Endothelial cell of umbilical vein (primary cell): ENCODE measurements at regions not wholly inside any gene's neighbourhood (a gene's known extent, or its start where the extent isn't known, plus 50 kb on each side); places are given as distances from the start of the nearest gene placed in this dataset.

Source experiments
- BruUV-seq: library from RNA; stranded (reverse); fragments of 400-500 nt; replicated peaks from 2 replicates; lab custom pipeline; 2021; lab: Mats Ljungman, UMichigan
- CTCF ChIA-PET: fragments of 300-600, 350-600 bp; sonication (Branson Sonifier 250); formaldehyde crosslinking; loops from one replicate; lab custom pipeline; 2021; ENCODE audit warnings: antibody characterized with exemption, inconsistent platforms; lab: Charles Lee
- POLR2A ChIA-PET: fragments of 300-600, 350-600 bp; sonication (Branson Sonifier 250); formaldehyde crosslinking; loops from one replicate; lab custom pipeline; 2021; ENCODE audit warnings: antibody characterized with exemption, inconsistent platforms; lab: Charles Lee
- DNase-seq: peaks from one replicate; pipeline ENCODE4 v3.0.0-alpha.2; 2011; ENCODE audit warnings: low read depth, low spot score
- FAIRE-seq: peaks from 2 replicates; lab custom pipeline; 2011; peaks lifted over from hg19 to GRCh38; lab: Jason Lieb, UNC
- H2AFZ ChIP-seq: 2 replicates; pipeline ENCODE4 v1.6.0; 2012; ENCODE audit warnings: low read depth, low read length, control low read depth, inconsistent platforms
- H3K27ac ChIP-seq: 2 replicates; pipeline ENCODE4 v1.5.1; 2011; ENCODE audit warnings: low read depth, mild to moderate bottlenecking, control low read depth, low read length, moderate library complexity; ENCODE audit not compliant: insufficient read depth
- H3K27me3 ChIP-seq, 2 experiments: 2 replicates each; pipeline versions ENCODE4 v1.6.0 to v1.6.1; 2011; ENCODE audit warnings: low read length in 2 of 2, mixed read lengths in 1 of 2; ENCODE audit not compliant: control insufficient read depth in 2 of 2, insufficient read depth in 2 of 2
- H3K36me3 ChIP-seq, 2 experiments: 2 replicates in 1 of 2; 3 replicates in 1 of 2; pipeline ENCODE4 v1.5.1; 2011; ENCODE audit warnings: low read length in 2 of 2, mild to moderate bottlenecking in 1 of 2, moderate library complexity in 1 of 2; ENCODE audit not compliant: control insufficient read depth in 2 of 2, insufficient read depth in 2 of 2; ENCODE audit errors: extremely low read depth in 1 of 2
- H3K4me1 ChIP-seq: 3 replicates; pipeline ENCODE4 v1.5.1; 2011; ENCODE audit warnings: mild to moderate bottlenecking, low read length; ENCODE audit not compliant: control insufficient read depth, insufficient read depth; ENCODE audit errors: extremely low read depth
- H3K4me2 ChIP-seq: 2 replicates; pipeline ENCODE4 v1.6.1; 2011; ENCODE audit warnings: low read length, control low read depth, mixed read lengths; ENCODE audit not compliant: insufficient read depth
- H3K4me3 ChIP-seq, 3 experiments: fragments of 200-600 bp in 1 of 3; sonication (generic), shearing (Covaris generic) in 1 of 3; replicated peaks in 1 of 3; 2 replicates each; pipeline ENCODE4 v1.5.1; 2011 to 2016; ENCODE audit warnings: control low read depth in 3 of 3, low read length in 3 of 3, mild to moderate bottlenecking in 2 of 3, inconsistent platforms in 1 of 3, low read depth in 1 of 3, moderate library complexity in 1 of 3; ENCODE audit not compliant: insufficient read depth in 1 of 3
- H3K79me2 ChIP-seq: 2 replicates; pipeline ENCODE4 v1.6.0; 2012; ENCODE audit warnings: low read length, inconsistent platforms; ENCODE audit not compliant: control insufficient read depth, insufficient read depth
- H3K9ac ChIP-seq: replicated peaks from 2 replicates; pipeline ENCODE3; 2011; ENCODE audit warnings: low read length, control low read depth; ENCODE audit not compliant: insufficient read depth; ENCODE audit errors: extremely low read depth
- H3K9me1 ChIP-seq: replicated peaks from 3 replicates; pipeline ENCODE4 v1.6.0; 2011; ENCODE audit warnings: mild to moderate bottlenecking, low read length; ENCODE audit not compliant: control insufficient read depth, insufficient read depth; ENCODE audit errors: extremely low read depth
- H3K9me3 ChIP-seq: replicated peaks from 2 replicates; pipeline ENCODE4 v1.5.1; 2012; ENCODE audit warnings: low read length, inconsistent platforms; ENCODE audit not compliant: control insufficient read depth, insufficient read depth
- H4K20me1 ChIP-seq: replicated peaks from 2 replicates; pipeline ENCODE3; 2011; ENCODE audit warnings: mild to moderate bottlenecking, low read length; ENCODE audit not compliant: control insufficient read depth, insufficient read depth; ENCODE audit errors: extremely low read depth
- CTCF ChIP-seq, 2 donors: IDR thresholded peaks; 1 replicate in 1 of 2; 2 replicates in 1 of 2; pipeline ENCODE4 v1.5.1; 2011; ENCODE audit warnings: low read length in 2 of 2, mild to moderate bottlenecking in 2 of 2, moderate library complexity in 2 of 2, control low read depth in 1 of 2, inconsistent platforms in 1 of 2, low read depth in 1 of 2; ENCODE audit not compliant: insufficient read depth in 1 of 2; ENCODE audit errors: extremely low read depth in 1 of 2
- EZH2 ChIP-seq: IDR thresholded peaks from 2 replicates; pipeline ENCODE4 v1.6.1; 2012; ENCODE audit warnings: borderline replicate concordance, low read depth, mild to moderate bottlenecking, moderate library complexity, low read length, inconsistent platforms; ENCODE audit not compliant: severe bottlenecking
- FOS ChIP-seq: IDR thresholded peaks from 2 replicates; pipeline ENCODE4 v1.6.1; 2011; ENCODE audit warnings: mild to moderate bottlenecking, low read length, moderate library complexity, borderline replicate concordance; ENCODE audit not compliant: insufficient read depth
- GATA2 ChIP-seq: IDR thresholded peaks from 2 replicates; pipeline ENCODE4 v1.7.0; 2011; ENCODE audit warnings: low read depth, mild to moderate bottlenecking, moderate library complexity, mixed read lengths, low read length; ENCODE audit not compliant: insufficient read length, insufficient read depth
- JUN ChIP-seq: IDR thresholded peaks from 2 replicates; pipeline ENCODE4 v1.6.1; 2011; ENCODE audit warnings: borderline replicate concordance, low read depth; ENCODE audit not compliant: insufficient read length, insufficient read depth
- MAX ChIP-seq: IDR thresholded peaks from 2 replicates; pipeline ENCODE4 v1.6.1; 2011; ENCODE audit not compliant: insufficient read depth, insufficient read length
- MYC ChIP-seq: IDR thresholded peaks from one replicate; pipeline ENCODE4 v1.6.1; 2011; ENCODE audit warnings: mild to moderate bottlenecking, low read depth, low read length
- POLR2A ChIP-seq: IDR thresholded peaks from 2 replicates; pipeline ENCODE4 v1.6.1; 2012; ENCODE audit warnings: low read depth, mild to moderate bottlenecking, control low read depth, low read length
- POLR2AphosphoS5 ChIP-seq: IDR thresholded peaks from 2 replicates; pipeline ENCODE4 v1.6.1; 2012; ENCODE audit warnings: low read depth, mild to moderate bottlenecking, control low read depth, low read length, moderate library complexity; ENCODE audit not compliant: insufficient read depth
- dilution Hi-C: fragments of 300-500 bp; cut with MboI; formaldehyde crosslinking; loops from one replicate; pipeline ENCODE4 v1.15.0; 2019; ENCODE audit warnings: low sequenced_read_pairs; ENCODE audit not compliant: extremely low pct_ligation_motif_present
- intact Hi-C: fragments of 100-400 bp; cut with micrococcal nuclease; formaldehyde crosslinking; loops from one replicate; pipeline ENCODE4 v1.10.0; 2022

GRCh38 chr3:103388214-103388613 is 953.4 kb downstream of the ZPLD1 start:
- BruUV-seq, result no TSS peak
- Histone ChIP-seq H3K4me1 (no peaks in the 10 kb centered on the region), H3K27ac (no peak overlapping the region), H3K4me2 (no peak overlapping the region), H3K4me3 (no peak overlapping the region), H3K9me1 (no peaks in the 10 kb centered on the region), H3K9me3 (no peaks in the 10 kb centered on the region), H3K36me3 (no peaks in the 10 kb centered on the region), H3K79me2 (no peaks in the 10 kb centered on the region), H3K27me3 (no peaks in the 10 kb centered on the region), H3K9ac (no peak overlapping the region), H4K20me1 (no peaks in the 10 kb centered on the region), H2AFZ (no peak overlapping the region)
- no peak for FAIRE-seq
- no peak for TF ChIP-seq FOS
- TF ChIP-seq MAX, result no peak
- TF ChIP-seq EZH2, result no peak
- no peak for TF ChIP-seq POLR2AphosphoS5
- TF ChIP-seq MYC, result no peak
- no peak for TF ChIP-seq JUN
- TF ChIP-seq POLR2A, result no peak
- TF ChIP-seq GATA2, result no peak
- TF ChIP-seq CTCF (IDR thresholded peaks at IDR 0.05; ENCODE audit: extremely low read depth in 1 of 2, insufficient read depth in 1 of 2, low read depth in 1 of 2, low read length in 2 of 2), result no peak
- POLR2A ChIA-PET, result no interaction called here
- intact Hi-C loops, result no loop called here
- dilution Hi-C loops, result no loop called here
- no peak for DNase-seq
- CTCF ChIA-PET, result no interaction called here
